Esophagus muscularis mucosa (tissue), 3 donors: ENCODE measurements at regions not wholly inside any gene's neighbourhood (a gene's known extent, or its start where the extent isn't known, plus 50 kb on each side); places are given as distances from the start of the nearest gene placed in this dataset.

ENCODE experiments used
- POLR2AphosphoS5 ChIP-seq, 2 donors: sonication (generic); formaldehyde crosslinking; IDR thresholded peaks; one replicate each; pipeline ENCODE4 v1.6.1; 2017; ENCODE audit warnings: antibody characterized with exemption in 2 of 2
- TF ChIP-seq, protein P1 (sequence below), 3 experiments: fragments of 200-600 bp in 2 of 3; fragments of 450-650 bp in 1 of 3; sonication (generic) in 2 of 3; IDR thresholded peaks; one replicate each; pipeline ENCODE4 v1.5.1; 2017 to 2019; ENCODE audit warnings: antibody characterized with exemption in 3 of 3, mild to moderate bottlenecking in 2 of 3, moderate library complexity in 1 of 3

DNA sequence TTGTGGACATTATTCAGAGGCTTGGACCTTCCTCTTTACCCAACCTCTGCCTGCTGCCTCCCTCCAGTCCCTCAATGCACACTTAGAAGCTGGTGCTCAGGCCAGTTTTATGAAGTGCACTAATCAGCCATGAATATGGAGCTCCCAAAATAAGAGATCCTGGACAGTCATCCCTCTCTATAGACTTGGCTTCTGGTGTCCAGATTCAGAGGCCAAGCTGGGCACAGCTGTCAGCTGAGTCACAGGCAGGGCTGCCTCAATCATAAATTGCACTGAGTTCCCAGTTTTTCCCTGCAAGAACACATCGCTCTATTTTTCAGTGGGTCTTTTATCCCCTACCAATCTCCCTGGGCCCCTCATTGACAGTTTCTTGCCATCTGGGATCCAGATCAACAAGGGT lies 161.7 kb upstream of the CADM1 start:
- no peak for TF ChIP-seq POLR2AphosphoS5 (IDR thresholded peaks at IDR 0.05)
- TF ChIP-seq, protein P1, sequence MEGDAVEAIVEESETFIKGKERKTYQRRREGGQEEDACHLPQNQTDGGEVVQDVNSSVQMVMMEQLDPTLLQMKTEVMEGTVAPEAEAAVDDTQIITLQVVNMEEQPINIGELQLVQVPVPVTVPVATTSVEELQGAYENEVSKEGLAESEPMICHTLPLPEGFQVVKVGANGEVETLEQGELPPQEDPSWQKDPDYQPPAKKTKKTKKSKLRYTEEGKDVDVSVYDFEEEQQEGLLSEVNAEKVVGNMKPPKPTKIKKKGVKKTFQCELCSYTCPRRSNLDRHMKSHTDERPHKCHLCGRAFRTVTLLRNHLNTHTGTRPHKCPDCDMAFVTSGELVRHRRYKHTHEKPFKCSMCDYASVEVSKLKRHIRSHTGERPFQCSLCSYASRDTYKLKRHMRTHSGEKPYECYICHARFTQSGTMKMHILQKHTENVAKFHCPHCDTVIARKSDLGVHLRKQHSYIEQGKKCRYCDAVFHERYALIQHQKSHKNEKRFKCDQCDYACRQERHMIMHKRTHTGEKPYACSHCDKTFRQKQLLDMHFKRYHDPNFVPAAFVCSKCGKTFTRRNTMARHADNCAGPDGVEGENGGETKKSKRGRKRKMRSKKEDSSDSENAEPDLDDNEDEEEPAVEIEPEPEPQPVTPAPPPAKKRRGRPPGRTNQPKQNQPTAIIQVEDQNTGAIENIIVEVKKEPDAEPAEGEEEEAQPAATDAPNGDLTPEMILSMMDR (IDR thresholded peaks at IDR 0.05) = no peak
